Esophagus muscularis mucosa (tissue), 4 donors: ENCODE measurements at regions not wholly inside any gene's neighbourhood (a gene's known extent, or its start where the extent isn't known, plus 50 kb on each side); places are given as distances from the start of the nearest gene placed in this dataset.

ENCODE experiments used
- EP300 ChIP-seq: sonication (generic); formaldehyde crosslinking; IDR thresholded peaks from one replicate; pipeline ENCODE4 v1.6.1; 2017; ENCODE audit warnings: antibody characterized with exemption
- POLR2A ChIP-seq: fragments of 450-650 bp; IDR thresholded peaks from one replicate; pipeline ENCODE4 v1.6.1; 2017; ENCODE audit warnings: antibody characterized with exemption, moderate library complexity, mild to moderate bottlenecking, low read depth
- POLR2AphosphoS5 ChIP-seq, 2 donors: sonication (generic); formaldehyde crosslinking; IDR thresholded peaks; one replicate each; pipeline ENCODE4 v1.6.1; 2017; ENCODE audit warnings: antibody characterized with exemption in 2 of 2
- TF ChIP-seq, protein P1 (sequence below), 3 experiments: fragments of 200-600 bp in 2 of 3; fragments of 450-650 bp in 1 of 3; sonication (generic) in 2 of 3; IDR thresholded peaks; one replicate each; pipeline ENCODE4 v1.5.1; 2017 to 2019; ENCODE audit warnings: antibody characterized with exemption in 3 of 3, mild to moderate bottlenecking in 2 of 3, moderate library complexity in 1 of 3

DNA sequence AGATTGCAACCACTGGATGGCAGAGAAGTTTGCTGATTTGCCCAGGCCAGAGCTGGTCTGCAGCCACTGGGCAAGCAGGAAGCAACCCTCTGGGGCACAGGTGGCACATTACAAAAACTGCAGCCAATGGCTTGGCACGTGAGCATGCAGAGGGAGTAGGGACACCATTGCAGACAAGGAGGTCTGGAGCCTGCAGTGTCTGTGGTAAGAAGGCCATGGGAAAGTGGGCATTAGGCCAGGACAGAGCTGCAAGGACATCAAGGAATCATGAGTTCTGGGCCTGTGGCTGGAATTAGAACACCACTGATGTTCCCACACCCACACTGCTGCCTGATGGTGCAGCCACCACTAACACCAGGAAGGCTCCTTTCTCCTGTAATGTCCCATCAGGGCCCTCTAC, 113.0 kb downstream of the TSEN15 start:
- TF ChIP-seq, protein P1, sequence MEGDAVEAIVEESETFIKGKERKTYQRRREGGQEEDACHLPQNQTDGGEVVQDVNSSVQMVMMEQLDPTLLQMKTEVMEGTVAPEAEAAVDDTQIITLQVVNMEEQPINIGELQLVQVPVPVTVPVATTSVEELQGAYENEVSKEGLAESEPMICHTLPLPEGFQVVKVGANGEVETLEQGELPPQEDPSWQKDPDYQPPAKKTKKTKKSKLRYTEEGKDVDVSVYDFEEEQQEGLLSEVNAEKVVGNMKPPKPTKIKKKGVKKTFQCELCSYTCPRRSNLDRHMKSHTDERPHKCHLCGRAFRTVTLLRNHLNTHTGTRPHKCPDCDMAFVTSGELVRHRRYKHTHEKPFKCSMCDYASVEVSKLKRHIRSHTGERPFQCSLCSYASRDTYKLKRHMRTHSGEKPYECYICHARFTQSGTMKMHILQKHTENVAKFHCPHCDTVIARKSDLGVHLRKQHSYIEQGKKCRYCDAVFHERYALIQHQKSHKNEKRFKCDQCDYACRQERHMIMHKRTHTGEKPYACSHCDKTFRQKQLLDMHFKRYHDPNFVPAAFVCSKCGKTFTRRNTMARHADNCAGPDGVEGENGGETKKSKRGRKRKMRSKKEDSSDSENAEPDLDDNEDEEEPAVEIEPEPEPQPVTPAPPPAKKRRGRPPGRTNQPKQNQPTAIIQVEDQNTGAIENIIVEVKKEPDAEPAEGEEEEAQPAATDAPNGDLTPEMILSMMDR (IDR thresholded peaks at IDR 0.05), result no peak
- TF ChIP-seq POLR2A, result no peak
- TF ChIP-seq EP300, result no peak
- no peak for TF ChIP-seq POLR2AphosphoS5 (IDR thresholded peaks at IDR 0.05)
